ENCODE measurements at regions not wholly inside any gene's neighbourhood (a gene's known extent, or its start where the extent isn't known, plus 50 kb on each side); places are given as distances from the start of the nearest gene placed in this dataset.

DNA sequence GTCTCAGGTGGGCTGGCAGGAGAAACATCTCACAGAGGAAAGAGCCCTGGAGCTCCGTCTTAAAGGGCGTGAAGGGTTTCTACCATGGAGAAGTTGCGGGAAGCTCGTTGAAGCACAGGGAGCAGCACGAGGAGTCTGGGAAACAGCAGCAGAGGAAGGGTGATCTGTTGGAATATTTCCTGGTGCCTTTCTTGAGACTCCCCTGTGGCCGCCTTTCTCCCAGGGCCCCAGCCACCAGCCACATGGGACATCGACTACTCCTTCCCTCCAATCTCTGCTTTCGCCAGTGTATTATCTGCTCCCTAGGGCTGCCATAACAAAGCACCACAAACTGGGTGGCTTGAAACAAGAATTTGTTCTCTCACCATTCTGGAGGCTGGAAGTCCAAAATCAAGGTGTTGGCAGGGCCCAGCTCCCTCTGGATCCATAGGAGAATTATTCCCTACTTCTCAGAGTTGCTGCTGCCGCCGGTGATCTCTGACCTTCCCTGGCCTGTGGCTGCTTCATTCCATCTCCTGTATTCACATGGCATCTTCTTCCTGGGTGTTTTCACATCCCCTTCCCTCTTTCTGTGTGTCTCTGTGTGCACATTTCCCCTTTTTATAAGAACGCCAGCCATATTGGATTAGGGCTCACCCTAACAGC lies 152.8 kb upstream of the GSC start:
- DNase-seq, result peak; percentile 50

DNA sequence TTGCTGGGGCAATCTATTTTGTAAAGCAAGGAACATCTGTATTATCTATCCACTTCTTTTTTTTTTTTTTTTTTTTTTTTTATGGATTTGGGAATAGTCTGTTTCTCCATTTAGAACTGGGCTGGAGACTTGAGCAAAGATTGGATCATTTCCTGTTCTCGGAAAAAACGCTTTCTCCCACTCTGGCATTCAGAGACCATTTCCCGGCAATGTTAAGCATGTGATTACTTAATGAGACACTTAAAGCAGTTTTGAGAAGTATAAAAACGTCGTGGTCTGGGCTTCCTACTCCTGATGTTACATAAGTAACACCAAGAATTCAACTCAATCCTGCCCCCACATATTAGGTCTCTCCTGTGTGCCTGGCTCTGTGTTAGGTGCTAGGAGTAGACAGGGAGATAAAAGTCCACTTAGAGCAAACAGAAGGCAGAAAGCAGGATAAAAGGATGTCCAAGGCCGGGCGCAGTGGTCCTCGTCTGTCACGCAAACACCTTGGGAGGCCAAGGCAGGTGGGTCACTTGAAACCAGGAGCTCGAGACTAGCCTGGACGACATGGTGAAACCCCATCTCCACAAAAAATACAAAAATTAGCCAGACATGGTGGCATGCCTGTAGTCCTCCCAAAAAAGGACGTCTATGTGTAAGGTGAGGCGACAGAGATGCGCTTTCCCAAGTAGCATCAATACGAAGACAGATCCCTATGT lies 152.1 kb upstream of the GSC start:
- DNase-seq, result no peak

DNA sequence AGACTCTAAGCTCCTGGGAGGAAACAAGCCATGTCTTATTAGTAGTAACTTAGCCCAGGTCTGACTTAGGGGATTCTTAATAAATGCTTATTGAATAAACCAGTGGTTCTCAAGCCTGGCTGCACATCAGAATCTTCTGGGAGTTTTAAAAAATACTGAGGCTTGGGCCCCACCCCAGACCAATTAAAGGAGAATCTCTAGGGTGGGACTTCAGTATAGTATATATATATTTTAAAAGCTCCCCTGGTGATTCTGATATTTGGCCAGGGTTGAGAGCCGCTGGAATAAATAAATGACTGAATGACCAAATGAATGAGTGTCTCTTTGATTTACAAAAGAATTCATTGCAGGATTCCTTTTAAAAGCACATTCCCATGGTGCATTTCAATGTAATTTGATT lies 151.5 kb upstream of the GSC start:
- no peak for DNase-seq

DNA sequence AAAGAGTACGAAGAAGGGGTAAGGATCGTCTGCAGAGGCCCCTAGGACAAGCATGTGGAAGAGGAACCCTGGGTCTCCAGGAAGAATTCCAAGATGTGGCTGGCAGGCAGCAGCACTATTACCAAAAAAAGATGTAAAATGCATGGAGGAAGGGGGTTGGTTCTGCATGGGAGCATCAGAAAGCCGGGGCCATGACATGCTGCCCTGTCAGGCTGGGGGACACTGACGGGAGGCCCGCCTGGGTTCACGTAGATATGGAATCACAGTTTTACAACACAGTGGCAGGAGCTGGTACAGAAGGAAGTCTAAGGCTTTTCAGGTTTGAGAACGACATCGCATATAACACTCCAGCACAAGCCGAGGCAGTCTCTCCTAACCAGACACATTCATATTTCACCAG lies 150.0 kb upstream of the GSC start:
- no peak for DNase-seq

- no peak for DNase-seq
These were observed 149.0 kb upstream of the GSC start for GRCh38 chr14:94918896-94919295.

DNA sequence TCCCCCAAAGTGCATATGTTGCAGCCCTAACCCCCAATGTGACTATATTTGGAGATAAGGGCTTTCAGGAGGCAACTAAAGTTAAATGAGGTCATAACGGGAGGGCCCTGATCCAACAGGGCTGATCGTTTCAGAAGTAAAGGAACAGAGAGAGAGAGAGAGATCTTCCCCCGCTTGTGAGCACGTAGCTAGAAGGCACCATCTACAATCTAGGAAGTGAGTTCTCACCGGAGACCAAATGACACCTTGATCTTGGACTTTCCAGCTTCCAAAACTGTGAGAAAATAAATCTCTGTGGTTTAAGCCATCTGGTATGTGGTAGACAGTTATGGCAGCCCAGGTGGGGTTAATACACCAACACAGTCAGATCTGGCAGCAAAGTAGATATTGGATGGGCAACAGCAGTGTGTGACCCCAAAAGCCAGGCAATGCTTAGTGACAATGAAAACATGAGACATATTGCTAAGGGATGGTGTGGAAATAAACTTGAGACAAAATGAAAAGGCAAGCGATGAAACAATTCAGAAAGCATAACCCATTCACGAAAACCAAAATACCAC lies 147.2 kb upstream of the GSC start:
- DNase-seq, result no peak

GRCh38 chr14:94914191-94914590 lies 144.3 kb upstream of the GSC start:
- no peak for DNase-seq

DNA sequence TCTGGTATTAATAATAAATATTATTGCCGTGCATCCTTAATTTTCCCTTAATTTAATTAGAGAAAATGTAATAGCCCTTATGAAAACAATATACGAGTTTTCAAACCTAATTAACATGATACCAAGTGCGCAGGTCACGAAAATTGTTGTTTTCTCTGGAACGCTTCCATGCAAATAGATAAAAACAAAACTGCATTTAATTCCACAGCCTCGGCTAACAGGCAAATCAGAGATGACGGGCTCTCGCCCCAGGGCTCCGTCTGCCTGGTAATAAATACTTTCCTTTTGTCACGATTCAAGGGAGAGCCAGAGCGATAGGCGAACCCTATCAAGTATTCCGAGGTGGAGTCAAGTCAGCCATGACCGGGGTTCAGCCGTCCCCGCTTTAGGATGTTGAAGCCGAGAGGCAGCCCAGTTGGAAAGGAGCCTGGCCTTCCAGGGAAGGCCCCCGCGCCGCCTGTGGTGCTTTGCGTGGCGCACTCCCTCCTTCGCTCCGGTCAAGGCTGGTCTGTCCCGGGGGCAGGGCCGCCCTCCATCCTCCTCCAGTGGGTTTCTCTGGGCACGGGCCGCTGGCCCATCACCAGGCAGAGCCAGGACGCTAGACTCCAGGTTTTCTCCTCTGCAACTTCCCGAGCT lies 137.8 kb upstream of the GSC start:
- DNase-seq, result no peak

DNA sequence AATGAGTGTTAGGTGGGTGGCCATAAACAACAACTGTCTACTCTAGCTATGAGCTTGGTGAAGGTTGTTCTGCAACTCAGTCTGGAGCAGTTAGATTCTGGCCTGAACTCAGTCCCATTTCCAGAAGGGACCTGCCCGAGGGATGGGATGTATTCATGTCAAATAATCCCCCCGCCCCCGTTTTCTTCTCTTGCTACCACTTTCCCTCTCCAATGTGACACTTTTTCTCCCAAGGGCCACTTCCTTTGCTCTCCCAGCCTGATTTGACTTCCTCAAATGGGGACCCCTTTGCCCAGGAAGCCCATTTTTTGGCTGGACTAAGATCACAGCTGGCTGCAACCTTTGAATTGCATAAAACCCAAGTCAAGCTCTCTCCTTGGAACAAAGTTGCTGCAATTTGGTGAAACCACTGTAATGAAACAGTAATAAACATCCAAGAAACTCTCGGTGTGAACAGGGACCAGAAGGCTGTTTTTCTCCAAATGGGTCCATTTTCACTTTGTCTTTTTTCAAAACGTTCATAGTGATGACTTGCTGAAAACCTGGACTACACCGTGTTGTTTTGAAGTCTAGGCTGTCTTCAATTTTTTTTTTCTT lies 137.2 kb upstream of the GSC start:
- DNase-seq, result no peak

- DNase-seq, result no peak
These were observed 136.7 kb upstream of the GSC start for GRCh38 chr14:94906577-94906976.

- no peak for DNase-seq
These were observed 134.7 kb upstream of the GSC start for GRCh38 chr14:94904636-94905035.

- DNase-seq, result no peak
These were observed 134.0 kb upstream of the GSC start for GRCh38 chr14:94903883-94904282.

DNA sequence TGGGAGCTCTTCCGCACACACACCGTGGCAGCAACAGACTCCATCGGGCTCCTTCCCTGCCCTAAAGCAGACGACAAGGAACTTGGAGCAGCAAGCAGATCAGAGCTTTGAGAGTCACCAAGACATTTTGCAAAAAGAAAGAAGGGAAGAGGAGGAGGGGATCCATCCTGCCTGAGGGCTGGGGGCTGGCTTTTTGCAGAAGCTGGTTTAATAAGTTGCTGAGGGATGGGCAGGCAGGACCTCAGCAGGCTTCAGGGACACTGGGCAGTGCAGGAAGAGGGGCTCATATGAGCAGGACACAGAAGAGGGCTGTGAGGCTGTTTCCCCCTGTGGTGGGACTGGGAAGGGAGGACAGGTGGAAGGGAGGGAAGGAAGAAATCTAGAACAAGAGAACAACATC lies 133.4 kb upstream of the GSC start:
- DNase-seq, result no peak

GRCh38 chr14:94897561-94897960 lies 127.6 kb upstream of the GSC start:
- no peak for DNase-seq

- DNase-seq, result no peak
These were observed 127.2 kb upstream of the GSC start for GRCh38 chr14:94897082-94897481.

- no peak for DNase-seq
These were observed 123.7 kb upstream of the GSC start for GRCh38 chr14:94893411-94894160.

GRCh38 chr14:94890785-94891184 lies 120.9 kb upstream of the GSC start:
- DNase-seq, result no peak

GRCh38 chr14:94889520-94890312 lies 119.8 kb upstream of the GSC start:
- DNase-seq, result no peak

DNA sequence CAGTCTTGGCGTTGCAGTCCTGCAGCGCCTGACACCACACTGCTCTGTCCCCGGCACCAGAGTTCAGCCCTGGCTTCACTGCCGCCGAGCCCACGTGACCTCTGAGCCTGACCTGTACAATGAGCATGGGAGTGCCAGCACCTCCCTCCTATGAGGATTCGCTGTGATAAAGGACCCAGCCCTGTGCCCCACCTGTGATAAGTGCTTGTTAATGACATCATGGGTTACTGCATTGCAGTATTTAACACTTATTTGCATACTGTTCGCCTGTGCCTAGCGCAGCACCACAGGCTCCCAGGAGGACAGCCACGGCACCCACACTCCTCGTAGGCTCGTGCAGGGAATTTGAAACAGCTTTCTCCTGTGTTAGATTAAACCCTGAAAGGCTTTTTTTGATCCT lies 118.2 kb upstream of the GSC start:
- DNase-seq, result no peak

- DNase-seq, result no peak
These were observed 117.7 kb upstream of the GSC start for GRCh38 chr14:94887591-94887990.

DNA sequence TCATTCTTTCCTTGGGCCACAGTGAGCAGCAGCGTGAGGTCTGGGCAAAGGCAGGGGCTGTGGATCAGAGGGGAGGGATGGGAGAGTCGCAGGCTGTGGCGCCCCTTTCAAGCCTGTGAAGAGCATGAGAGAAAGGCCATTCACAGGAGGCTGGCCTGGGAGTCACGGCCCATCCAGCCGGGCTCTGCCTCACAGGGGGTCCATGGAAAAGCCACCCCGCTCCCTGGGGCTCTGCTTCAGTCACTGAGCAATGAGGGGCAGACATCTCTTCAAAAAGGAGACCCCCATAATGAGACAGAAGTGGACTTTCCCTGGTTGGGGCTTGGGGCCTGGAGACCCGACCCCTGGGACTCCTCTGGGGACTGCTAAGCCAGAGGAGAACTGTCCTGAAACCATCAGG lies 117.0 kb upstream of the GSC start:
- no peak for DNase-seq

DNA sequence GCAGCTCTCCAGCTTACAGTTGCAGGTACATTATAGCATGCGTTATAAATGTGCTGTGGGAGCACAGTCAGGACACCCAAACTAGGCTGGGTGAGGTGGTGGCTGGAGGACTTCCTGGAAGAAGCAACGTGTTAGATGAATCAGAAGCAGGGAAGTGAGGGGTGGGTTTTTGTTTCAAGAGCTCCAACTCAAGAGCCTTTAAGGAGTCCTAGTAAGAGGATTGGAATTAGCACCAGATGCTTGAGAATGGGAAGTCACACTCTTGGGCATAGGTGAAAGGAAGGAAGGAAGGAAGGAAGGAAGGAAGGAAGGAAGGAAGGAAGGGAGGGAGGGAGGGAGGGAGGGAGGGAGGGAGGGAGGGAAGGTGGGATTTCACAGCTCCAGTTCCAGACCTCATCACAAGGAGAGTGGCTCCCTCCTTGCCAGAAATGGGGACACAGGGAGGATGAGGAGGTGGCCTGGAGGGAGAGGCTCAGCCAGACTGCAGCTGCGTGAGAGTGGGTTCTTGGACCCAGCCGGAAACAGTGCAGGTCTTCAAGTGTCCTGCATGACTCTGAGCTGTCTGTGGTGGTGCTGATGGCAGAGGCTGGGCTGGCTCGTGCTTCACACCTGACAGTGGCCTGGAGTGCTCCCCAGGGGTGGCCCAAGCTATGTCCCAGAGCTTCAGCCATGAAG lies 115.7 kb upstream of the GSC start:
- DNase-seq, result no peak

Measured in MV-4-11 (cell line).